MM.1S (cell line): ENCODE measurements at regions not wholly inside any gene's neighbourhood (a gene's known extent, or its start where the extent isn't known, plus 50 kb on each side); places are given as distances from the start of the nearest gene placed in this dataset.

Source experiments
- DNase-seq: peaks from one replicate; pipeline ENCODE4 v3.0.0-alpha.2; 2015
- H2AFZ ChIP-seq: fragments of 300-600 bp; sonication (generic); 2 replicates; pipeline ENCODE4 v1.6.0; 2016; ENCODE audit warnings: antibody characterized with exemption, low read length
- H3F3A ChIP-seq: fragments of 300-600 bp; sonication (generic); 2 replicates; pipeline ENCODE4 v1.6.1; 2016; ENCODE audit warnings: mild to moderate bottlenecking, antibody characterized with exemption, low read length, moderate library complexity, mixed read lengths; ENCODE audit not compliant: insufficient read depth
- H3K27ac ChIP-seq: fragments of 300-600 bp; sonication (generic); 2 replicates; pipeline ENCODE4 v1.5.1; 2016; ENCODE audit warnings: mild to moderate bottlenecking, low read length
- H3K27me3 ChIP-seq: fragments of 300-600 bp; sonication (generic); replicated peaks from 2 replicates; pipeline ENCODE4 v1.6.0; 2016; ENCODE audit warnings: low read length; ENCODE audit not compliant: insufficient read depth
- H3K36me3 ChIP-seq: fragments of 300-600 bp; sonication (generic); replicated peaks from 2 replicates; pipeline ENCODE4 v1.6.1; 2016; ENCODE audit warnings: mild to moderate bottlenecking, low read length, mixed read lengths; ENCODE audit not compliant: insufficient read depth
- H3K4me1 ChIP-seq: fragments of 300-600 bp; sonication (generic); 2 replicates; pipeline ENCODE4 v1.6.1; 2016; ENCODE audit warnings: low read length, mixed read lengths
- H3K4me2 ChIP-seq: fragments of 300-600 bp; sonication (generic); 2 replicates; pipeline ENCODE4 v1.6.0; 2016; ENCODE audit warnings: low read depth, low read length
- H3K4me3 ChIP-seq: fragments of 300-600 bp; sonication (generic); 2 replicates; pipeline ENCODE4 v1.5.1; 2016; ENCODE audit warnings: low read length, mixed read lengths
- H3K79me2 ChIP-seq: fragments of 300-600 bp; sonication (generic); 2 replicates; pipeline ENCODE4 v1.6.1; 2016; ENCODE audit warnings: mixed run types, low read length, mixed read lengths
- H3K9ac ChIP-seq: fragments of 300-600 bp; sonication (generic); 2 replicates; pipeline ENCODE4 v1.6.1; 2016; ENCODE audit warnings: low read length, mixed read lengths
- H3K9me2 ChIP-seq: fragments of 300-600 bp; sonication (generic); replicated peaks from 2 replicates; pipeline ENCODE4 v1.6.1; 2016; ENCODE audit warnings: mild to moderate bottlenecking, low read length, mixed read lengths; ENCODE audit not compliant: insufficient read depth
- H3K9me3 ChIP-seq: fragments of 300-600 bp; sonication (generic); replicated peaks from 2 replicates; pipeline ENCODE4 v1.6.1; 2016; ENCODE audit warnings: mild to moderate bottlenecking, low read length, mixed read lengths; ENCODE audit not compliant: insufficient read depth
- H4K20me1 ChIP-seq: fragments of 300-600 bp; sonication (generic); 2 replicates; pipeline ENCODE4 v1.6.1; 2016; ENCODE audit warnings: mild to moderate bottlenecking, low read length, moderate library complexity, mixed read lengths; ENCODE audit not compliant: insufficient read depth
- EZH2 ChIP-seq: fragments of 300-600 bp; sonication (generic); optimal IDR thresholded peaks from 2 replicates; pipeline ENCODE3; 2017; ENCODE audit warnings: low read depth, mild to moderate bottlenecking, antibody characterized with exemption, low read length, mixed read lengths
- EZH2phosphoT487 ChIP-seq: fragments of 300-600 bp; sonication (generic); IDR thresholded peaks from 2 replicates; pipeline ENCODE4 v1.6.1; 2018; ENCODE audit warnings: antibody characterized with exemption, low read length
- TF ChIP-seq, protein P1 (sequence below): fragments of 300-600 bp; sonication (generic); IDR thresholded peaks from 2 replicates; pipeline ENCODE4 v1.5.1; 2016; ENCODE audit warnings: antibody characterized with exemption, low read length, mixed read lengths

- Histone ChIP-seq H3F3A (no peaks in the 10 kb centered on the region), H3K27ac (no peak overlapping the region), H3K36me3 (no peaks in the 10 kb centered on the region), H3K4me2 (no peak overlapping the region), H3K27me3 (no peaks in the 10 kb centered on the region), H2AFZ (no peak overlapping the region), H4K20me1 (no peaks in the 10 kb centered on the region), H3K9ac (no peak overlapping the region), H3K4me1 (no peaks in the 10 kb centered on the region), H3K4me3 (no peak overlapping the region), H3K9me2 (no peaks in the 10 kb centered on the region), H3K79me2 (no peaks in the 10 kb centered on the region), H3K9me3 (no peaks in the 10 kb centered on the region)
- TF ChIP-seq, protein P1, sequence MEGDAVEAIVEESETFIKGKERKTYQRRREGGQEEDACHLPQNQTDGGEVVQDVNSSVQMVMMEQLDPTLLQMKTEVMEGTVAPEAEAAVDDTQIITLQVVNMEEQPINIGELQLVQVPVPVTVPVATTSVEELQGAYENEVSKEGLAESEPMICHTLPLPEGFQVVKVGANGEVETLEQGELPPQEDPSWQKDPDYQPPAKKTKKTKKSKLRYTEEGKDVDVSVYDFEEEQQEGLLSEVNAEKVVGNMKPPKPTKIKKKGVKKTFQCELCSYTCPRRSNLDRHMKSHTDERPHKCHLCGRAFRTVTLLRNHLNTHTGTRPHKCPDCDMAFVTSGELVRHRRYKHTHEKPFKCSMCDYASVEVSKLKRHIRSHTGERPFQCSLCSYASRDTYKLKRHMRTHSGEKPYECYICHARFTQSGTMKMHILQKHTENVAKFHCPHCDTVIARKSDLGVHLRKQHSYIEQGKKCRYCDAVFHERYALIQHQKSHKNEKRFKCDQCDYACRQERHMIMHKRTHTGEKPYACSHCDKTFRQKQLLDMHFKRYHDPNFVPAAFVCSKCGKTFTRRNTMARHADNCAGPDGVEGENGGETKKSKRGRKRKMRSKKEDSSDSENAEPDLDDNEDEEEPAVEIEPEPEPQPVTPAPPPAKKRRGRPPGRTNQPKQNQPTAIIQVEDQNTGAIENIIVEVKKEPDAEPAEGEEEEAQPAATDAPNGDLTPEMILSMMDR: no peak
- TF ChIP-seq EZH2phosphoT487: no peak
- no peak for TF ChIP-seq EZH2
- no peak for DNase-seq
Measured at GRCh38 chr12:41899577-41899976, 245.1 kb downstream of the GXYLT1 start.

DNA sequence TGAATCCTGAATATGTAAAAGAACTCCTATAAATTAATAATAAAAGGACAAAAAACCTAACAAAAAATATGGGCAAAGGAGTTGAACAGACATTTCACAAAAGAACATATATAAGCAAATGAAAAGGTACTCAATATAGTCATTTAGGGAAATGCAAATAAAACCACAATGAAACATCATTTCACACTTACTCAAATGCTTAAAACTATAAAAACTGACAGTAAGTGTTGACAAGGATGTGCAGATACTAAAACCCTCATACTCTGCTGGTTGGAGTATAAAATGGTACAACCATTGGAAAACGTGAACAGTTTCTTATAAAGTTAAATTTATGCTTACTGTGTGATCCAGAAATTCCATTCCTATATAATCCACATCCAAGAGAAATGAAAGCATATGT is 247.1 kb downstream of the GXYLT1 start:
- Histone ChIP-seq H3K27me3 (no peaks in the 10 kb centered on the region), H3K9ac (no peak overlapping the region), H3F3A (no peaks in the 10 kb centered on the region), H3K79me2 (no peaks in the 10 kb centered on the region), H4K20me1 (no peaks in the 10 kb centered on the region), H2AFZ (no peak overlapping the region), H3K4me2 (no peak overlapping the region), H3K9me3 (no peaks in the 10 kb centered on the region), H3K4me3 (no peak overlapping the region), H3K4me1 (no peaks in the 10 kb centered on the region), H3K9me2 (no peaks in the 10 kb centered on the region), H3K27ac (no peak overlapping the region), H3K36me3 (no peaks in the 10 kb centered on the region)
- DNase-seq: no peak
- TF ChIP-seq, protein P1: no peak
- TF ChIP-seq EZH2phosphoT487: no peak
- no peak for TF ChIP-seq EZH2

- no peaks in the 10 kb centered on the region for H3F3A ChIP-seq
- H3K79me2 ChIP-seq: no peaks in the 10 kb centered on the region
- no peaks in the 10 kb centered on the region for H3K9me2 ChIP-seq
- no peaks in the 10 kb centered on the region for H3K27me3 ChIP-seq
- no peak overlapping the region for H3K4me2 ChIP-seq
- no peak overlapping the region for H3K9ac ChIP-seq
- no peak overlapping the region for H3K4me3 ChIP-seq
- no peak for DNase-seq
- H3K9me3 ChIP-seq: no peaks in the 10 kb centered on the region
- no peaks in the 10 kb centered on the region for H3K36me3 ChIP-seq
- H4K20me1 ChIP-seq: no peaks in the 10 kb centered on the region
- no peaks in the 10 kb centered on the region for H3K4me1 ChIP-seq
- H2AFZ ChIP-seq: no peak overlapping the region
- TF ChIP-seq, protein P1: no peak
- TF ChIP-seq EZH2 (no peak), EZH2phosphoT487 (no peak)
- no peak overlapping the region for H3K27ac ChIP-seq
Measured at GRCh38 chr12:41893491-41893890, 251.2 kb downstream of the GXYLT1 start.

GRCh38 chr12:41892302-41892701 is 252.4 kb downstream of the GXYLT1 start:
- no peaks in the 10 kb centered on the region for H3K9me2 ChIP-seq
- no peaks in the 10 kb centered on the region for H3K27me3 ChIP-seq
- H3K4me2 ChIP-seq: no peak overlapping the region
- H3K4me1 ChIP-seq: no peaks in the 10 kb centered on the region
- no peak overlapping the region for H2AFZ ChIP-seq
- no peak overlapping the region for H3K27ac ChIP-seq
- H3K36me3 ChIP-seq: no peaks in the 10 kb centered on the region
- no peaks in the 10 kb centered on the region for H3K79me2 ChIP-seq
- H3K9ac ChIP-seq: no peak overlapping the region
- DNase-seq: no peak
- no peaks in the 10 kb centered on the region for H4K20me1 ChIP-seq
- no peak overlapping the region for H3K4me3 ChIP-seq
- H3F3A ChIP-seq: no peaks in the 10 kb centered on the region
- no peak for TF ChIP-seq EZH2phosphoT487
- TF ChIP-seq EZH2: no peak
- TF ChIP-seq, protein P1: no peak
- H3K9me3 ChIP-seq: no peaks in the 10 kb centered on the region
